Uterus (tissue), 3 donors: ENCODE measurements at regions not wholly inside any gene's neighbourhood (a gene's known extent, or its start where the extent isn't known, plus 50 kb on each side); places are given as distances from the start of the nearest gene placed in this dataset.

Experiments
- DNase-seq, 2 donors: peaks; one replicate each; pipeline ENCODE4 v3.0.0-alpha.2; 2019 to 2020
- H3K27ac ChIP-seq, 2 donors: fragments of 200-600 bp; sonication (generic); 1 replicate in 1 of 2; 2 replicates in 1 of 2; pipeline ENCODE4 v1.5.1; 2016 to 2018
- H3K27me3 ChIP-seq, 2 donors: fragments of 200-600 bp; sonication (generic); one replicate each; pipeline ENCODE4 v1.5.1; 2018 to 2019; ENCODE audit warnings: control low read depth in 1 of 2
- H3K36me3 ChIP-seq, 2 donors: fragments of 200-600 bp; sonication (generic); one replicate each; pipeline ENCODE4 v1.5.1; 2019; ENCODE audit warnings: control low read depth in 1 of 2
- H3K4me1 ChIP-seq, 2 donors: fragments of 200-600 bp; sonication (generic); one replicate each; pipeline ENCODE4 v1.5.1; 2018 to 2019; ENCODE audit warnings: control low read depth in 1 of 2
- H3K4me3 ChIP-seq, 2 donors: fragments of 200-600 bp; sonication (generic); 1 replicate in 1 of 2; 2 replicates in 1 of 2; pipeline ENCODE4 v1.5.1; 2018 to 2019; ENCODE audit warnings: mild to moderate bottlenecking in 1 of 2
- H3K9me3 ChIP-seq, 2 donors: fragments of 200-600 bp; sonication (generic); one replicate each; pipeline ENCODE4 v1.5.1; 2019; ENCODE audit warnings: control low read depth in 1 of 2
- POLR2A ChIP-seq, 2 donors: fragments of 450-650 bp; IDR thresholded peaks; one replicate each; pipeline ENCODE4 v1.6.1; 2016; ENCODE audit warnings: antibody characterized with exemption in 2 of 2, mild to moderate bottlenecking in 1 of 2, moderate library complexity in 1 of 2
- intact Hi-C: fragments of 100-400 bp; cut with DNase I; formaldehyde crosslinking; loops from one replicate; pipeline ENCODE4 v1.15.1; 2023; ENCODE audit warnings: low total_unique reads
- TF ChIP-seq, protein P1 (sequence below), 4 experiments: fragments of 200-600 bp in 2 of 4; fragments of 450-650 bp in 2 of 4; sonication (generic) in 2 of 4; IDR thresholded peaks; one replicate each; pipeline ENCODE4 v1.5.1; 2016 to 2019; ENCODE audit warnings: antibody characterized with exemption in 4 of 4, mild to moderate bottlenecking in 2 of 4, moderate library complexity in 1 of 4
- donor health status: DM: yes; HTN: yes; CAD: no.

DNA sequence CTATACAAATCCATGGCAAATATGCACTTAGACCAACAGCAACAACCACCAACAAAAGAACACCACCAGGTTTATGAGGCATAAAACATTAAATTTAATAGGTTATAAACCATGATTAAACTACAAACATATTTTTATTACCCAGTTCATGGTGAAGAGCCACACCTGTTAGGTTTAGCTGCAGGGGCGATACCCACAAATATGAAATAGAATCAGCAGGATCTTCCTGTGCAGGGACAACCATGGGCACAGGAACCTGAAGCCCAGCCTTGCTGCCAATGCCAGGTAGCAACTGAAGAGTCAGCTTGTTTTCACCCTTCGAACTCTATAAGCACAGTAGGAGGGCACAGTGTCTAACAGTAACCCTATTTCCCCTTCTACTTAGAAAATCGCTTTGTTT, 675.0 kb downstream of the SATB2 start:
- H3K27me3 ChIP-seq, result no peaks in the 10 kb centered on the region
- no peak overlapping the region for H3K27ac ChIP-seq
- H3K9me3 ChIP-seq, result no peaks in the 10 kb centered on the region
- no peak overlapping the region for H3K4me3 ChIP-seq
- H3K36me3 ChIP-seq, result no peaks in the 10 kb centered on the region
- H3K4me1 ChIP-seq, result no peaks in the 10 kb centered on the region
- DNase-seq, result no peak
- intact Hi-C loops, result no loop called here
- TF ChIP-seq, protein P1, sequence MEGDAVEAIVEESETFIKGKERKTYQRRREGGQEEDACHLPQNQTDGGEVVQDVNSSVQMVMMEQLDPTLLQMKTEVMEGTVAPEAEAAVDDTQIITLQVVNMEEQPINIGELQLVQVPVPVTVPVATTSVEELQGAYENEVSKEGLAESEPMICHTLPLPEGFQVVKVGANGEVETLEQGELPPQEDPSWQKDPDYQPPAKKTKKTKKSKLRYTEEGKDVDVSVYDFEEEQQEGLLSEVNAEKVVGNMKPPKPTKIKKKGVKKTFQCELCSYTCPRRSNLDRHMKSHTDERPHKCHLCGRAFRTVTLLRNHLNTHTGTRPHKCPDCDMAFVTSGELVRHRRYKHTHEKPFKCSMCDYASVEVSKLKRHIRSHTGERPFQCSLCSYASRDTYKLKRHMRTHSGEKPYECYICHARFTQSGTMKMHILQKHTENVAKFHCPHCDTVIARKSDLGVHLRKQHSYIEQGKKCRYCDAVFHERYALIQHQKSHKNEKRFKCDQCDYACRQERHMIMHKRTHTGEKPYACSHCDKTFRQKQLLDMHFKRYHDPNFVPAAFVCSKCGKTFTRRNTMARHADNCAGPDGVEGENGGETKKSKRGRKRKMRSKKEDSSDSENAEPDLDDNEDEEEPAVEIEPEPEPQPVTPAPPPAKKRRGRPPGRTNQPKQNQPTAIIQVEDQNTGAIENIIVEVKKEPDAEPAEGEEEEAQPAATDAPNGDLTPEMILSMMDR (IDR thresholded peaks at IDR 0.05), result no peak
- TF ChIP-seq POLR2A (IDR thresholded peaks at IDR 0.05), result no peak

DNA sequence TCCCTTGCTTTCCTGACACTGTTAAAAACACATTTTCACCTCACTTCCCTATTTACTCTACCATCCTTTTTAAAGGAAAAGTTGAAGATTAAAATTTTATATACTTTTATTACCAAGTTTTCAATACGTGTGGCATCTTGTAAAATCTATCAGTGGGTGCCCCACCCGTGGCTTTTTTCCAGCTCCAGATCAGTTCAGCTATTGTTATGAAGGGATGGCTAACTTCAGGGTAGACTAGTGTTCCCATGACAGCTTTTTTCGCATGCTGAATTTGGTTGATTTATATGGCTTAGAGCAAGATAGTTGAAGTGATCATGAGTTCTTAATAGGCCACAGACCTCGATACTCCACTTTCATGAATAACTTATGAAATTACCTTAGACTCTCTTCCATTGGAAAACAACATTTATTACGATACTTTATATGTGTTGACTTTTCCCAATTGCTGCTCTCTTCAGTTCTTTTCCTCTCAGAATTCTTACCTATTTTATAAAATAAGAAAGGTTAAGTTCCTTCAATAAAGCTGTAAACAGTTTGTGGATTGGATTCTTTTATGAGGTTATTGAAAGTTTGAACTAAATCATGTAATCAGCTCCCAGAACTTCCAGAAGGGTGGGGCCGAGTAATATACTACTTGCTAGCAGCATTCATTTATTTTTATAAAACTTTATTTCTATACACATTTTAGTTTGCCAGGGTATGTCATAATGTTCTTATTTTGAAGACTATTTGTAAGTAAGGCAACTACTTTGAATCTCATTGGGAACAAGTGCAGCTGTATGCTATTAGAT, 680.9 kb downstream of the SATB2 start:
- no peaks in the 10 kb centered on the region for H3K9me3 ChIP-seq
- DNase-seq, result no peak
- no peak overlapping the region for H3K27ac ChIP-seq
- intact Hi-C loops, result no loop called here
- no peaks in the 10 kb centered on the region for H3K27me3 ChIP-seq
- no peaks in the 10 kb centered on the region for H3K36me3 ChIP-seq
- no peak for TF ChIP-seq POLR2A (IDR thresholded peaks at IDR 0.05)
- TF ChIP-seq, protein P1 (IDR thresholded peaks at IDR 0.05), result no peak
- no peak overlapping the region for H3K4me3 ChIP-seq
- H3K4me1 ChIP-seq, result no peaks in the 10 kb centered on the region

DNA sequence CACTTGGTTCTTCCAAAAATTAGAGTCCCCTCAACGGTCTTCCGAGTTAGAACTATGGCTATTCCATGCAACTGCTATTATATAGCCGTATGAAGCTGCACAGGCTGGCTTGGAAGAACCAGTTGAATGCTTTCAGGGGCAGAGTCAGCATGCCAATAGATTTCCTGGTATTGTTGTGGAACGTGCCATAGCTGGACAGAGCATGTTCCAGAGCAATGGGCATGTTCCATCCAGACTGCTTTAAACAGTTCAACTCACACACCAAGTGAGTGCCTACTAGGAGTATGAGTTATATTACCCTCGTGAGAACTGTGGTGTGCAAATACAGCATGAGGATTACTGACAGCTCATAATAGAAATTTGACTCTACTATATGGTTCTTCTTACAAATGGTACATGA, 682.0 kb downstream of the SATB2 start:
- H3K27me3 ChIP-seq, result no peaks in the 10 kb centered on the region
- no peak overlapping the region for H3K4me3 ChIP-seq
- TF ChIP-seq, protein P1 (IDR thresholded peaks at IDR 0.05), result no peak
- no peak for TF ChIP-seq POLR2A (IDR thresholded peaks at IDR 0.05)
- no peaks in the 10 kb centered on the region for H3K36me3 ChIP-seq
- DNase-seq, result no peak
- H3K9me3 ChIP-seq, result no peaks in the 10 kb centered on the region
- no peak overlapping the region for H3K27ac ChIP-seq
- no peaks in the 10 kb centered on the region for H3K4me1 ChIP-seq
- intact Hi-C loops, result no loop called here

DNA sequence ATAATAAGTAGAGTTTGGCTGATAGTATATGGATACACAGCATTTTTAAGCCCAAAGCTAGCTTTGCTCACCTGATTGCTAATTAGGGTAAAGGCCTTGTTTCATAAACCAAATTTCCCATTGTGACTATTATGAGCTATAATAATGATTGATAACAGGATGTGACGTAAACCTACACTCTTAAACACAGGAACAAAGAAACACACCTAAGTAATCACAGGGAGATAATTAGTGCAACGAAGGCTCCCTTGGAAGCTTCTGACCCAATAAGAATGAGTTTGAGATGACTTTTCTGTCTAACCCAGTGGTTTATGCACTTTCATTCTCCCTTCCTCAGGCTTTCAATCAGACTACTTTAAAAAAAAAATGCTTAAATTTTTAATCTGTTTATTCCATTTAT, 683.2 kb downstream of the SATB2 start:
- no peak overlapping the region for H3K4me3 ChIP-seq
- H3K9me3 ChIP-seq, result no peaks in the 10 kb centered on the region
- no peaks in the 10 kb centered on the region for H3K4me1 ChIP-seq
- H3K36me3 ChIP-seq, result no peaks in the 10 kb centered on the region
- no peak for DNase-seq
- no peak overlapping the region for H3K27ac ChIP-seq
- H3K27me3 ChIP-seq, result no peaks in the 10 kb centered on the region
- intact Hi-C loops, result no loop called here
- TF ChIP-seq, protein P1 (IDR thresholded peaks at IDR 0.05), result no peak

DNA sequence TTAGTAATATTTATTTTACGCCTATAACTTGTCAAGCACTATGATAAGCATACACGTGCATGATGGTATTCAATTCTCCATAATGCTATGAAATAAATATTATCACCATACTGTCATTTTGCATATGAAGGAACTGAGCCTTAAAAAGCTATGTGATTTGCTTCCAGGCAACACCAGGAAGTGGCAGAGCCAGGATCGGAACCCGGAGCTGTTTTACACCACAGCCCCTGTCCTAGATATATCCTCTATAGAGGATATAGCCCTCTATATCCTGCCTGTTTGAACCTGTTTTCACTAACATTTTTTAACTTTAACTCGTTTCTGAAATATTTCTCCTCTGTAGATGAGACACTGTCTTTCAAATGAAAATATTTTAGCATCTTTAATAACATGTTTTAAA, 690.0 kb downstream of the SATB2 start:
- Histone ChIP-seq H3K36me3 (no peaks in the 10 kb centered on the region), H3K27ac (no peak overlapping the region), H3K4me3 (no peak overlapping the region), H3K9me3 (no peaks in the 10 kb centered on the region), H3K27me3 (no peaks in the 10 kb centered on the region), H3K4me1 (no peaks in the 10 kb centered on the region)
- intact Hi-C loops, result no loop called here
- TF ChIP-seq, protein P1 (IDR thresholded peaks at IDR 0.05), result no peak
- TF ChIP-seq POLR2A (IDR thresholded peaks at IDR 0.05), result no peak
- no peak for DNase-seq
